Pancreas (tissue), 10 donors: ENCODE measurements at regions not wholly inside any gene's neighbourhood (a gene's known extent, or its start where the extent isn't known, plus 50 kb on each side); places are given as distances from the start of the nearest gene placed in this dataset.

Experiments
- ATAC-seq, 4 donors: fragments of 200-7000 bp; cut with Tn5 transposase; one replicate each; pipeline versions ENCODE4 v1.8.0 to v1.9.1; 2020; ENCODE audit warnings: mild to moderate bottlenecking in 4 of 4, moderate library complexity in 4 of 4
- DNase-seq, 6 donors: peaks; one replicate each; pipeline ENCODE4 v3.0.0-alpha.2; 2020
- FAIRE-seq: peaks from 2 replicates; lab custom pipeline; 2012; peaks lifted over from hg19 to GRCh38; lab: Jason Lieb, UNC
- H3K27ac ChIP-seq, 4 donors: fragments of 200-600 bp; sonication (generic); 1 replicate in 3 of 4; 2 replicates in 1 of 4; pipeline versions ENCODE4 v1.5.0 to v1.8.0; 2020
- H3K27me3 ChIP-seq, 4 donors: fragments of 200-600 bp; one replicate each; pipeline ENCODE4 v1.8.0; 2021
- H3K36me3 ChIP-seq, 3 donors: fragments of 200-600 bp; sonication (generic) in 1 of 3; one replicate each; pipeline versions ENCODE4 v1.5.0 to v1.8.0; 2020 to 2021
- H3K4me1 ChIP-seq, 3 donors: fragments of 200-600 bp; one replicate each; pipeline ENCODE4 v1.8.0; 2021
- H3K4me3 ChIP-seq, 4 donors: fragments of 200-600 bp; sonication (generic) in 2 of 4; one replicate each; pipeline versions ENCODE4 v1.5.0 to v1.8.0; 2020 to 2021
- H3K9me3 ChIP-seq, 4 donors: fragments of 200-600 bp; one replicate each; pipeline ENCODE4 v1.8.0; 2021
- CTCF ChIP-seq, 4 donors: fragments of 200-600 bp; sonication (generic) in 3 of 4; IDR thresholded peaks; one replicate each; pipeline versions ENCODE4 v1.5.0 to v1.8.0; 2021; ENCODE audit warnings: antibody characterized with exemption in 4 of 4
- WGBS, 2 donors: extraction: QIAGEN DNeasy Blood & Tissue Kit; methylation state at CpG; one replicate each; pipeline ENCODE4 v1.1.7; 2013; 5-methylcytosine and 5-hydroxymethylcytosine counted together
- intact Hi-C, 3 donors: fragments of 100-400 bp; cut with DNase I; formaldehyde crosslinking; loops; one replicate each; pipeline versions ENCODE4 v1.11.1 to v1.14.2; 2022
- donor health status: healthy with polysubstance abuse.
- donor health status: DM: no; HTN: no; CAD: no; lungs with moderate emphysema.
- donor health status: DM: no; HTN: no; CAD: no.
- donor health status: control.
- donor health status: control.
- donor health status: Bipolar disorder and iron deficiency.
- donor health status: DM: yes; HTN: yes; CAD: no.
- donor health status: DM: no; HTN: no; CAD: no.
- donor health status: DM: no; HTN: no; CAD: no.
- donor health status: DM: yes; HTN: yes; CAD: no.

- intact Hi-C loops, result no loop called here
- no peaks in the 10 kb centered on the region for H3K27me3 ChIP-seq
- ATAC-seq (no peak), FAIRE-seq (no peak), DNase-seq (no peak)
- no peaks in the 10 kb centered on the region for H3K36me3 ChIP-seq
- TF ChIP-seq CTCF (IDR thresholded peaks at IDR 0.05), result no peak
- 58 to 69% methylated on average over 2 of the region's 2 CpGs for WGBS, 2 donors
- no peak overlapping the region for H3K27ac ChIP-seq
- H3K4me3 ChIP-seq, result no peak overlapping the region
- H3K9me3 ChIP-seq, result no peaks in the 10 kb centered on the region
- H3K4me1 ChIP-seq, result no peaks in the 10 kb centered on the region
Measured at GRCh38 chr11:23991165-23991539, 505.7 kb upstream of the LUZP2 start.

GRCh38 chr11:23995891-23996290 is 501.0 kb upstream of the LUZP2 start:
- Histone ChIP-seq H3K9me3 (no peaks in the 10 kb centered on the region), H3K36me3 (no peaks in the 10 kb centered on the region), H3K4me3 (no peak overlapping the region), H3K27me3 (no peaks in the 10 kb centered on the region), H3K27ac (no peak overlapping the region), H3K4me1 (no peaks in the 10 kb centered on the region)
- ATAC-seq (no peak), DNase-seq (no peak), FAIRE-seq (no peak)
- TF ChIP-seq CTCF (IDR thresholded peaks at IDR 0.05), result no peak
- intact Hi-C loops, result no loop called here

- H3K27me3 ChIP-seq, result no peaks in the 10 kb centered on the region
- DNase-seq, result no peak
- H3K9me3 ChIP-seq, result no peaks in the 10 kb centered on the region
- no peak overlapping the region for H3K27ac ChIP-seq
- no peaks in the 10 kb centered on the region for H3K4me1 ChIP-seq
- no peak overlapping the region for H3K4me3 ChIP-seq
- H3K36me3 ChIP-seq, result no peaks in the 10 kb centered on the region
- FAIRE-seq, result no peak
- intact Hi-C loops, result no loop called here
- no peak for ATAC-seq
- no peak for TF ChIP-seq CTCF (IDR thresholded peaks at IDR 0.05)
- 45 to 50% methylated on average over 1 of the region's 1 CpG for WGBS, 2 donors
Measured at GRCh38 chr11:23997356-23997755, 499.5 kb upstream of the LUZP2 start.

GRCh38 chr11:24005202-24005876 is 491.5 kb upstream of the LUZP2 start:
- Histone ChIP-seq H3K36me3 (no peaks in the 10 kb centered on the region), H3K4me3 (no peak overlapping the region), H3K4me1 (no peaks in the 10 kb centered on the region), H3K9me3 (no peaks in the 10 kb centered on the region), H3K27ac (no peak overlapping the region), H3K27me3 (no peaks in the 10 kb centered on the region)
- DNase-seq (no peak), FAIRE-seq (no peak), ATAC-seq (no peak)
- intact Hi-C loops, result no loop called here
- TF ChIP-seq CTCF (IDR thresholded peaks at IDR 0.05), result no peak

- no peaks in the 10 kb centered on the region for H3K9me3 ChIP-seq
- no peak for TF ChIP-seq CTCF (IDR thresholded peaks at IDR 0.05)
- no peaks in the 10 kb centered on the region for H3K27me3 ChIP-seq
- no peak overlapping the region for H3K4me3 ChIP-seq
- FAIRE-seq, result no peak
- 58 to 79% methylated on average over 3 of the region's 3 CpGs for WGBS, 2 donors
- no peak overlapping the region for H3K27ac ChIP-seq
- no peaks in the 10 kb centered on the region for H3K36me3 ChIP-seq
- H3K4me1 ChIP-seq, result no peaks in the 10 kb centered on the region
- no peak for DNase-seq
- no peak for ATAC-seq
- intact Hi-C loops, result no loop called here
Measured at GRCh38 chr11:24043842-24044241, 453.0 kb upstream of the LUZP2 start.
